H9 (cell line): ENCODE measurements at regions not wholly inside any gene's neighbourhood (a gene's known extent, or its start where the extent isn't known, plus 50 kb on each side); places are given as distances from the start of the nearest gene placed in this dataset.
A peak's percentile ranks its signal among the peaks of the same experiment; 100 is the strongest.

Source experiments
- DNase-seq: peaks from one replicate; pipeline ENCODE4 v3.0.0-alpha.2; 2017
- H2AFZ ChIP-seq: one replicate; pipeline ENCODE4 v1.6.1; 2013; ENCODE audit warnings: mild to moderate bottlenecking, low read length, control low read depth, moderate library complexity
- H2AK5ac ChIP-seq: 2 replicates; pipeline ENCODE4 v1.6.1; 2013; ENCODE audit warnings: low read length, control low read depth, mixed read lengths; ENCODE audit not compliant: insufficient read length
- H2BK120ac ChIP-seq: one replicate; pipeline ENCODE4 v1.6.1; 2013; ENCODE audit warnings: low read depth, mild to moderate bottlenecking, low read length, control low read depth, inconsistent platforms; ENCODE audit not compliant: poor library complexity, severe bottlenecking
- H2BK12ac ChIP-seq: 2 replicates; pipeline ENCODE4 v1.6.1; 2013; ENCODE audit warnings: low read length, control low read depth, mixed read lengths, low read depth; ENCODE audit not compliant: insufficient read length
- H2BK15ac ChIP-seq: 2 replicates; pipeline ENCODE4 v1.6.1; 2013; ENCODE audit warnings: low read depth, low read length, control low read depth
- H2BK20ac ChIP-seq: one replicate; pipeline ENCODE4 v1.6.1; 2013; ENCODE audit warnings: low read depth, mild to moderate bottlenecking, low read length, control low read depth, inconsistent platforms; ENCODE audit not compliant: poor library complexity, severe bottlenecking
- H2BK5ac ChIP-seq: 2 replicates; pipeline ENCODE4 v1.6.1; 2013; ENCODE audit warnings: low read length, control low read depth, mixed read lengths; ENCODE audit not compliant: insufficient read length
- H3K14ac ChIP-seq: 2 replicates; pipeline ENCODE4 v1.6.1; 2013; ENCODE audit warnings: low read length, control low read depth; ENCODE audit not compliant: insufficient read depth
- H3K18ac ChIP-seq: 2 replicates; pipeline ENCODE4 v1.6.1; 2013; ENCODE audit warnings: low read depth, mild to moderate bottlenecking, mixed read lengths, low read length, control low read depth; ENCODE audit not compliant: insufficient read length
- H3K23ac ChIP-seq: 2 replicates; pipeline ENCODE4 v1.6.1; 2013; ENCODE audit warnings: low read length, control low read depth, mixed read lengths, low read depth; ENCODE audit not compliant: insufficient read length
- H3K23me2 ChIP-seq: 2 replicates; pipeline ENCODE4 v1.6.1; 2013; ENCODE audit warnings: low read depth, mild to moderate bottlenecking, mixed read lengths, low read length, control low read depth; ENCODE audit not compliant: insufficient read length, poor library complexity, severe bottlenecking
- H3K27ac ChIP-seq: 2 replicates; pipeline ENCODE4 v1.5.1; 2013; ENCODE audit warnings: low read length, control low read depth, mixed read lengths, low read depth; ENCODE audit not compliant: insufficient read length
- H3K27me3 ChIP-seq: 2 replicates; pipeline ENCODE4 v1.6.1; 2013; ENCODE audit warnings: low read length, control low read depth, inconsistent platforms; ENCODE audit not compliant: insufficient read depth
- H3K4ac ChIP-seq: 2 replicates; pipeline ENCODE4 v1.6.1; 2013; ENCODE audit warnings: low read depth, mild to moderate bottlenecking, control low read depth, inconsistent platforms, low read length, moderate library complexity
- H3K4me1 ChIP-seq: 2 replicates; pipeline ENCODE4 v1.6.1; 2013; ENCODE audit warnings: low read length, control low read depth, inconsistent platforms; ENCODE audit not compliant: insufficient read depth
- H3K4me2 ChIP-seq: 2 replicates; pipeline ENCODE4 v1.6.1; 2013; ENCODE audit warnings: low read length, control low read depth, mixed read lengths; ENCODE audit not compliant: insufficient read length, insufficient read depth
- H3K56ac ChIP-seq: 2 replicates; pipeline ENCODE4 v1.6.1; 2013; ENCODE audit warnings: low read depth, mild to moderate bottlenecking, mixed read lengths, low read length, control low read depth; ENCODE audit not compliant: insufficient read length
- H3K79me1 ChIP-seq: 2 replicates; pipeline ENCODE4 v1.6.1; 2013; ENCODE audit warnings: low read depth, mild to moderate bottlenecking, moderate library complexity, low read length, control low read depth, inconsistent platforms; ENCODE audit not compliant: insufficient read depth, poor library complexity, severe bottlenecking
- H3K79me2 ChIP-seq: 2 replicates; pipeline ENCODE4 v1.6.1; 2013; ENCODE audit warnings: low read length, control low read depth, inconsistent platforms; ENCODE audit not compliant: insufficient read depth
- H3K9ac ChIP-seq: 2 replicates; pipeline ENCODE4 v1.6.1; 2013; ENCODE audit warnings: low read length, control low read depth, mixed read lengths; ENCODE audit not compliant: insufficient read length; ENCODE audit errors: extremely low read depth
- H3K9me3 ChIP-seq: one replicate; pipeline ENCODE4 v1.6.1; 2013; ENCODE audit warnings: low read depth, low read length, inconsistent platforms; ENCODE audit not compliant: control insufficient read depth
- H3T11ph ChIP-seq: one replicate; pipeline ENCODE4 v1.6.1; 2013; ENCODE audit warnings: mild to moderate bottlenecking, low read length, control low read depth, inconsistent platforms
- H4K20me1 ChIP-seq: one replicate; pipeline ENCODE4 v1.6.1; 2013; ENCODE audit not compliant: control insufficient read depth, insufficient read length, insufficient read depth
- H4K5ac ChIP-seq: 2 replicates; pipeline ENCODE4 v1.6.1; 2013; ENCODE audit warnings: low read depth, mild to moderate bottlenecking, mixed read lengths, low read length, control low read depth; ENCODE audit not compliant: insufficient read length
- H4K8ac ChIP-seq: replicated peaks from 2 replicates; pipeline ENCODE4 v1.6.1; 2013; ENCODE audit warnings: low read length, control low read depth, mixed read lengths, low read depth; ENCODE audit not compliant: insufficient read length
- H4K91ac ChIP-seq: 2 replicates; pipeline ENCODE4 v1.6.1; 2013; ENCODE audit warnings: low read depth, mild to moderate bottlenecking, moderate library complexity, mixed read lengths, low read length, control low read depth; ENCODE audit not compliant: insufficient read length
- H3K27ac Mint-ChIP-seq, 3 experiments: 2 replicates in 2 of 3; 3 replicates in 1 of 3; pipeline ENCODE4 v1.8.0; 2020 to 2021; ENCODE audit warnings: mixed read lengths in 3 of 3, mild to moderate bottlenecking in 1 of 3, moderate library complexity in 1 of 3
- H3K27me3 Mint-ChIP-seq: 2 replicates; pipeline ENCODE4 v1.8.0; 2021; ENCODE audit warnings: low read depth, mild to moderate bottlenecking, moderate library complexity, mixed read lengths
- H3K36me3 Mint-ChIP-seq, 3 experiments: 2 replicates in 2 of 3; 3 replicates in 1 of 3; pipeline ENCODE4 v1.8.0; 2020 to 2021; ENCODE audit warnings: low read depth in 3 of 3, mixed read lengths in 3 of 3; ENCODE audit not compliant: insufficient read depth in 1 of 3
- H3K4me1 Mint-ChIP-seq, 2 experiments: 2 replicates each; pipeline ENCODE4 v1.8.0; 2020; ENCODE audit warnings: mixed read lengths in 2 of 2
- H3K4me3 Mint-ChIP-seq, 2 experiments: 2 replicates in 1 of 2; 3 replicates in 1 of 2; pipeline ENCODE4 v1.8.0; 2020 to 2021; ENCODE audit warnings: mild to moderate bottlenecking in 2 of 2, mixed read lengths in 2 of 2, moderate library complexity in 1 of 2
- H3K9me3 Mint-ChIP-seq, 2 experiments: 2 replicates in 1 of 2; 3 replicates in 1 of 2; pipeline ENCODE4 v1.8.0; 2020; ENCODE audit warnings: mild to moderate bottlenecking in 2 of 2, mixed read lengths in 2 of 2, moderate library complexity in 1 of 2
- CTCF ChIP-seq: fragments of 200-600 bp; sonication (generic); conservative IDR thresholded peaks from 3 replicates; pipeline ENCODE4 v1.8.0; 2021; ENCODE audit warnings: antibody characterized with exemption, mild to moderate bottlenecking
- WGBS: extraction: QIAGEN DNeasy Blood & Tissue Kit; methylation state at CpG from one replicate; pipeline ENCODE4 v1.1.7; 2013; ENCODE audit warnings: missing lambda C conversion rate, low lambda C conversion rate, mixed read lengths; ENCODE audit not compliant: insufficient read length; ENCODE audit errors: extremely low coverage; 5-methylcytosine and 5-hydroxymethylcytosine counted together

DNA sequence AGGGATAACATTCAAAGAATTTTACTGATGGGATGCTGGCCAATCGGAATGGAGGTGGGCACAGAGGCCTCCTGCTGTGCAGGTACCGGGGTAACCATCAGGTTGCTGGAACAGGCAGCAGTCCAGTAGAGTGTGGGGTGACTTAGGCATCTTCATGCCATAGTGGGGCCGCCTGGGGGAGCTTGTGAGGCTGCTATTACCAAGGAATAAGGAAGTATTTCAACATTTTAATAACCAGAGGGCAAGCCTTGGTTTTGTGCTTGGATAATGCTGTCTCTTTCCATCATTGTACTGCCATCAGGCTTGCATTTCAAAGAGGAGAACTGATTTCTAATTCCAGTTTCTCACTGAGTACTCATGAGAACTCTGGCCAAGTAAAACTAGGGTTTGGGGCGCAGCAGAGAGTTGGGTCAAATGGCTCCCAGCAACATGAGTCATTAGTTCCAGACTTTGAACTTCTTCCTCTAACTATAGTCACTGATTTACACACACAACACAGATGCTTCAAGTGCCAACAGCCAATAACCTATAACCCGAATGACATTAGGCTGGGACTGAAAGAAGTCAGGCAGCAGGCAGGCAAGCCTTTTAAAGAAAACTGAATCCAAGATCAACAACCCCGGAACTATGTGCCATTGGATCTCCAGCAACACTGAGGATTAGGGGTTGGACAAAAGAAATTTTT is 56.1 kb upstream of the FHL2 start:
- no peak overlapping the region for H3K18ac ChIP-seq
- no peak overlapping the region for H3K56ac ChIP-seq
- H3K27me3 ChIP-seq = no peaks in the 10 kb centered on the region
- no peaks in the 10 kb centered on the region for H3K4me1 ChIP-seq
- Mint-ChIP-seq H3K27ac (no peak overlapping the region), H3K36me3 (0 out of 7 replicates have a peak, but pooled peaks cover 0 to 1% (median 0%) of the 10 kb centered on the region in 3 experiments), H3K4me1 (peaks cover 6 to 8% of the 10 kb centered on the region in 2 experiments), H3K4me3 (no peak overlapping the region), H3K27me3 (peaks cover 6% of the 10 kb centered on the region), H3K9me3 (no peaks in the 10 kb centered on the region; a peak in 2 of 5 replicates)
- no peak overlapping the region for H4K5ac ChIP-seq
- H3K4ac ChIP-seq = no peak overlapping the region
- no peak overlapping the region for H4K8ac ChIP-seq
- H3K27ac ChIP-seq = no peak overlapping the region
- WGBS = no CpG with 5 or more reads among the region's 6 CpGs
- no peaks in the 10 kb centered on the region for H3K23me2 ChIP-seq
- no peak overlapping the region for H2BK5ac ChIP-seq
- H3K14ac ChIP-seq = no peak overlapping the region
- H2BK120ac ChIP-seq = no peak overlapping the region
- H4K20me1 ChIP-seq = no peaks in the 10 kb centered on the region
- no peak overlapping the region for H2BK15ac ChIP-seq
- H3K9ac ChIP-seq = no peak overlapping the region
- peak; percentile 54 for DNase-seq
- no peaks in the 10 kb centered on the region for H3K9me3 ChIP-seq
- H3K23ac ChIP-seq = no peak overlapping the region
- no peak overlapping the region for H2BK12ac ChIP-seq
- no peaks in the 10 kb centered on the region for H3K79me2 ChIP-seq
- no peak overlapping the region for H3K4me2 ChIP-seq
- no peak overlapping the region for H2AK5ac ChIP-seq
- H3K79me1 ChIP-seq = no peaks in the 10 kb centered on the region
- H2AFZ ChIP-seq = no peak overlapping the region
- TF ChIP-seq CTCF = peak; percentile 53
- H4K91ac ChIP-seq = no peak overlapping the region
- no peak overlapping the region for H3T11ph ChIP-seq
- no peak overlapping the region for H2BK20ac ChIP-seq
